Upper lobe of left lung (tissue), 4 donors: ENCODE measurements at regions not wholly inside any gene's neighbourhood (a gene's known extent, or its start where the extent isn't known, plus 50 kb on each side); places are given as distances from the start of the nearest gene placed in this dataset.

Source experiments
- CTCF ChIP-seq, 6 experiments: fragments of 450-650 bp in 4 of 6; fragments of 200-600 bp in 2 of 6; sonication (generic) in 2 of 6; IDR thresholded peaks; one replicate each; pipeline ENCODE4 v1.5.1; 2016 to 2019; ENCODE audit warnings: antibody characterized with exemption in 6 of 6
- EP300 ChIP-seq, 4 donors: sonication (generic); formaldehyde crosslinking; IDR thresholded peaks; one replicate each; pipeline ENCODE4 v1.5.1; 2017; ENCODE audit warnings: antibody characterized with exemption in 4 of 4, control low read depth in 2 of 4

GRCh38 chr6:223763-224162 is 68.5 kb upstream of the DUSP22 start:
- TF ChIP-seq EP300 (IDR thresholded peaks at IDR 0.05): no peak
- no peak for TF ChIP-seq CTCF (IDR thresholded peaks at IDR 0.05)
